Fibroblast of skin of abdomen (primary cell): ENCODE measurements at regions not wholly inside any gene's neighbourhood (a gene's known extent, or its start where the extent isn't known, plus 50 kb on each side); places are given as distances from the start of the nearest gene placed in this dataset.

ENCODE experiments used
- DNase-seq: peaks from one replicate; pipeline ENCODE4 v3.0.0-alpha.2; 2013

DNA sequence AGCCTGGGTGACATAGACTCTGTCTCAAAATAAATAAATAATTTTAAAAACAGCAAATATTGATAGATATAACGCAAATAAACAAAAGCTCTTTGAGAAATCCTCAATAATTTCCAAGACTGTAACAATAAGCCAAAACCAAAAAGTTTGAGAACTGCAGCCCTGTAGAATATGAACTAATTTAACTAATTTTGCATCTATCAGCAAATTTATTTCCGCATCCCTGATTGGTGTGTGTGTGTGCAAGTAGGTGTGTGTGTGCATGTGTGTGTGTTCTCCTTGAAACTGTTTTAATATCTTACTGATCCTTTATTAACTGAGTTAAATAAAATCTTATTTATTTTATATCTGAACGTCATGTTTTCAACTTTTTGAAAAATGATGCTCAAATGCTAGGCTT, 67.0 kb upstream of the ISX start:
- no peak for DNase-seq

DNA sequence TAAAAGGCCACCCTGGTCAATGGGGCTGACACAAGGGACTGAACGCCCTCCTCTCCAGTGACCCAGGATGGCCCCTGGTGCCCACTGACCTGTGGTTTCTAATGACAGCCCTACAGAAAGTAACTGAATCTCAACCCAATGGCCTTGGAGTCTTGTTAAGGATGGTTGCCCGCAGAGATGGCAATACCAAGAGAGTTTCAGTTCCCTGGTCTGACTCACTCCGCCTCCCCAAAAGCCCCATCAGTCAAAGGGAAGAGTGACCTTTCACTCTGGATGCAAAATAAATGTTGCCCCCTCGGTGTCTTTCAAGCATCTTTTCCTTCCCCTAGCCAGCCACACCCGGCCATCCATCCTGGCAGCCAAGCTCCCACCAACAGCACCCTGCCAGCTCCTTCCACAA, 57.7 kb upstream of the ISX start:
- DNase-seq = no peak

DNA sequence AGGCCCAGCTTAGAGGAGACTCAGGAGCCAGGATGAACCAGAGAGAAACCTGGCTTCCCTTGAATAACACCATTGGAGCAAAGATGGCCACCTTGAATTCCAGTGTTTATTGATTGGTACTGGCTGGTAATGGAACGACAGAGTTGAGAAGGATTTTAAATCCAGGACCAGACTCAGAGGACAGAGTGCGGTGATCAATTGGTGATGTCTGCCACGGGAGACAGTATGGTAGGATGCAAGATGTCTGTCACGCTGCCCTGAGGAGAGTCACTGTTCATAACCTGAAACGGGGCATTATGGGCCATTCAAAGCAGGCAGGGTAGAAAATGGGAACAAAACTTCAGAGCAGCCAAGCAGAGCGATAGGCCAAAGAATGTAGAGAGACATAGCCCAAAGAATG, 55.4 kb upstream of the ISX start:
- DNase-seq = no peak

DNA sequence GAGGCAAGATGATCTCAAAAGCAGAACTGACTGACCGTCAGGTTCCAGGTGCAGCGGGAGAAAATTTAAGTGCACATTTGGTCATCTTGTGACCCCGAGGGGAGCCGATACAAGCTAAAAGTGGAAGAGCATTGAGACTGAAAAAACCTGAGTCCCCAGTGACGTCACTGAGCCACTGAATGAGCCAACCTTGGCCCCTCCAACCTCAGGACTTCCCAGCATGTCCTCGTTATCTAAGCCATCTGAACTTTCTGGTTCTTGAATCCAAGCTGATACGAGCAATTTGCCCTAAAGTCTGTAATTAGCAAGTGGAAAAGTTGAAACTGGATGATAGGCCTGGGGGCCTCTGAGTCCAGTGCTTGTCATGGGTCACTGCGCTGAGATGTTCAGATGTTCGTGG, 51.1 kb upstream of the ISX start:
- no peak for DNase-seq
